SU-DHL-6 (cell line): ENCODE measurements at regions not wholly inside any gene's neighbourhood (a gene's known extent, or its start where the extent isn't known, plus 50 kb on each side); places are given as distances from the start of the nearest gene placed in this dataset.

Experiments
- EZH2phosphoT487 ChIP-seq: fragments of 200-600 bp; sonication (generic), shearing (Covaris generic); conservative IDR thresholded peaks from 2 replicates; pipeline ENCODE4 v1.6.1; 2018; ENCODE audit warnings: mild to moderate bottlenecking, antibody characterized with exemption, low read length, moderate library complexity, mixed read lengths
- TF ChIP-seq, protein P1 (sequence below): fragments of 200-600 bp; sonication (generic); IDR thresholded peaks from one replicate; pipeline ENCODE4 v1.5.1; 2017; ENCODE audit warnings: antibody characterized with exemption, mild to moderate bottlenecking, low read length, moderate library complexity; ENCODE audit not compliant: insufficient read depth, poor library complexity, severe bottlenecking

DNA sequence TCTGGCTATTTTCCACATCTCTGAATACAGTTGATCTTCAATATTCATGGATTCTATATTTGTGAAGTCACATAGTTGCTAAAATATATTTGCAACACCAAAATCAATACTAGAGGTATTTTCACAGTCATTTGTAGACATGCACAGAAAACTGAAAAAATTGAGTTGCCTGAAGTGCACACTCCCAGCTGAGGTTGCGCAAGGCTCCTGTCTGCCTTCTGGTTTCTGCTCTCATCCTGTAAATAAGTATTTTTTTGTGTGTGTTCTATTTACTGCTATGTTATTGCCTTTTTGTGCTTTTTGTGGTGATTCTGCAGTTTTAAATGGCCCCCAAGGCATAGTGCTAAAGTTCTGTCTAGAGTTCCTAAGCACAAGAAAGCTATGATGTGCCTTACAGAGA lies 371.1 kb upstream of the GRAMD2B start:
- TF ChIP-seq, protein P1, sequence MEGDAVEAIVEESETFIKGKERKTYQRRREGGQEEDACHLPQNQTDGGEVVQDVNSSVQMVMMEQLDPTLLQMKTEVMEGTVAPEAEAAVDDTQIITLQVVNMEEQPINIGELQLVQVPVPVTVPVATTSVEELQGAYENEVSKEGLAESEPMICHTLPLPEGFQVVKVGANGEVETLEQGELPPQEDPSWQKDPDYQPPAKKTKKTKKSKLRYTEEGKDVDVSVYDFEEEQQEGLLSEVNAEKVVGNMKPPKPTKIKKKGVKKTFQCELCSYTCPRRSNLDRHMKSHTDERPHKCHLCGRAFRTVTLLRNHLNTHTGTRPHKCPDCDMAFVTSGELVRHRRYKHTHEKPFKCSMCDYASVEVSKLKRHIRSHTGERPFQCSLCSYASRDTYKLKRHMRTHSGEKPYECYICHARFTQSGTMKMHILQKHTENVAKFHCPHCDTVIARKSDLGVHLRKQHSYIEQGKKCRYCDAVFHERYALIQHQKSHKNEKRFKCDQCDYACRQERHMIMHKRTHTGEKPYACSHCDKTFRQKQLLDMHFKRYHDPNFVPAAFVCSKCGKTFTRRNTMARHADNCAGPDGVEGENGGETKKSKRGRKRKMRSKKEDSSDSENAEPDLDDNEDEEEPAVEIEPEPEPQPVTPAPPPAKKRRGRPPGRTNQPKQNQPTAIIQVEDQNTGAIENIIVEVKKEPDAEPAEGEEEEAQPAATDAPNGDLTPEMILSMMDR: no peak
- no peak for TF ChIP-seq EZH2phosphoT487
